ENCODE measurements at regions not wholly inside any gene's neighbourhood (a gene's known extent, or its start where the extent isn't known, plus 50 kb on each side); places are given as distances from the start of the nearest gene placed in this dataset.
"Not testable (repeated sequence)": the region's sequence is repeated elsewhere in the genome, so short reads cannot be mapped to it uniquely, and the experiment has no call there.

- no peak for DNase-seq
Observed at GRCh38 chr6:14388371-14388770, 270.8 kb downstream of the CD83 start.

GRCh38 chr6:14389776-14390175 is 272.2 kb downstream of the CD83 start:
- not testable (repeated sequence) for DNase-seq

GRCh38 chr6:14390805-14391204 is 273.2 kb downstream of the CD83 start:
- no peak for DNase-seq

- DNase-seq: no peak
Observed at GRCh38 chr6:14393910-14394309, 276.3 kb downstream of the CD83 start.

GRCh38 chr6:14396392-14396791 is 278.8 kb downstream of the CD83 start:
- DNase-seq: no peak

- no peak for DNase-seq
Observed at GRCh38 chr6:14396826-14397517, 279.4 kb downstream of the CD83 start.

GRCh38 chr6:14397518-14397901 is 279.9 kb downstream of the CD83 start:
- DNase-seq: no peak

- no peak for DNase-seq
Observed at GRCh38 chr6:14398953-14399352, 281.4 kb downstream of the CD83 start.

GRCh38 chr6:14399635-14400034 is 282.1 kb downstream of the CD83 start:
- no peak for DNase-seq

- DNase-seq: no peak
Observed at GRCh38 chr6:14401246-14401645, 283.7 kb downstream of the CD83 start.

GRCh38 chr6:14406614-14407331 is 289.2 kb downstream of the CD83 start:
- DNase-seq: no peak

GRCh38 chr6:14408446-14408845 is 290.9 kb downstream of the CD83 start:
- no peak for DNase-seq

- no peak for DNase-seq
Observed at GRCh38 chr6:14412026-14412425, 294.5 kb downstream of the CD83 start.

- DNase-seq: no peak
Observed at GRCh38 chr6:14415452-14415851, 297.9 kb downstream of the CD83 start.

- DNase-seq: no peak
Observed at GRCh38 chr6:14417377-14417776, 299.8 kb downstream of the CD83 start.

- not testable (repeated sequence) for DNase-seq
Observed at GRCh38 chr6:14419224-14419623, 301.7 kb downstream of the CD83 start.

GRCh38 chr6:14422061-14422460 is 304.5 kb downstream of the CD83 start:
- DNase-seq: no peak

- DNase-seq: no peak
Observed at GRCh38 chr6:14422917-14423316, 305.3 kb downstream of the CD83 start.

GRCh38 chr6:14423330-14423729 is 305.8 kb downstream of the CD83 start:
- DNase-seq: no peak

- no peak for DNase-seq
Observed at GRCh38 chr6:14423955-14424354, 306.4 kb downstream of the CD83 start.

GRCh38 chr6:14425805-14426204 is 308.2 kb downstream of the CD83 start:
- DNase-seq: no peak

GRCh38 chr6:14426281-14426680 is 308.7 kb downstream of the CD83 start:
- DNase-seq: no peak

GRCh38 chr6:14428269-14428668 is 310.7 kb downstream of the CD83 start:
- DNase-seq: no peak

All from nucleus accumbens (tissue), 56 donors.